ENCODE measurements at regions not wholly inside any gene's neighbourhood (a gene's known extent, or its start where the extent isn't known, plus 50 kb on each side); places are given as distances from the start of the nearest gene placed in this dataset.
"Not testable (repeated sequence)": the region's sequence is repeated elsewhere in the genome, so short reads cannot be mapped to it uniquely, and the experiment has no call there.

DNA sequence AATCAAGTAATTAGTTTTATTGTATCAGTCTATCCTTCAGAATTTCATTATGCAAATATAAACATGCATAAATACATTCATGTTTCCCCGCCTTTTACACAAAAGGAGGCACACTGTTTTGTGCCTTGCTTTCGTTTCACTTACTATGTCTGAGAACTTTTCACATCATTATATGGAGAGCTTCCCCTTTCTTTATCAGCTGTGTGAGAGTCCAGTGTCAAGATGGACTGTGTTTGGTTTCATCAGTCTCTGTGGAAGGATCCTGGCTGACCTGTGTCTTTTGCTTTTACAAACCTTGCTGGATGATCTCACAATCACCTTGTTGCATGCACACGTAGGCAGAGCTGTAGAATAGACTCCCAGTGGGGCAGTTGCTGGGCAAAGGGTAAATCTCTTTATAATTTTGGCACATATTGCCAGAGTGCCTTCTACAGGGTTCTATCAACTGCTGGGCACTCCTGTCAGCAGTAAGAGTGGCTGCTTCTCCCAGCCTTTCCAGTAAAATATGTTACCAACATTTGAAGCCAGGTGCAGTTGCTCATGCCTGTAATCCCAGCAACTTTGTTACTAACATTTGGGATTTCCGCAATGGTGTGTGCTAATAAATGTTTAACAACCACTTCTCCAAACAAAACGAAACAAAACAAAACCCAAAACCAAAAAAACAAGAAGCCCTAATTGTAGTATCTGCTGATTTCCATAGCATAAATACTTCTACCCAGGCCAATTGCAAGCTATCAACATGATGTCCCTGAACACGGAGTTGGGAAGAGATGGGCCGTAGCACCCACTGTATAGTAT, 270.0 kb upstream of the PLGLB1 start:
- H3K4me3 ChIP-seq (ENCODE audit: low read depth, low read length), result not testable (repeated sequence)

DNA sequence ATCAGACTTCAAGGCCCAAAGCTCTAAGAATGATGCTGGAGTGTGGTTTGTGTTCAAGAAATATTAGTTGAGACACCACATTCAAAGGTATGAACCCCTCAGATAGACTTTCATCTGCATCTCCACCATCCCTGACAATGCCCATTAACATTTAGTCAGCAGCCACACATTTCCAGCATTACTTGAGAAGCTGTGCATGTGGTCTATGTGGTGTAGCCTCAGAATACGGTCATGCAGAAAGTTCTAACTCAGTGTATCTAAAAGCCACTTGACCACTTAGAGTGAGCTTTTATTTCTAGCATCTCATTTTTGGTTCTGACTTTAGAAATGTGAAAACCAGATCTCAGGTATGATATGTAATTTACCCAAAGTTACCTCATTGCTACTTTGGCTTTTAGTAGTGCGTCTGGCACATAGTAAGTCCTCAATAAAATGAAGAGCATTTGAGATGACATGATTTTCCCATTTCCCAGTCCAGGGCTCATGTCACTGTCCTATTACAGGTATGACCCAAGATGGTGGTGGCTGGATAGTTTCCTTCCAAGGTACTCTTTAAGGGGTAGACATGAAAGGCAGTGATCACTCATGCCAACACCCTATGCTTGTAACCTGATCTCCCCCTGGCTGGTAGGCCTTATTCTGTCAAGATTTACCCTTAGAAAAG, 272.4 kb upstream of the PLGLB1 start:
- H3K4me3 ChIP-seq (ENCODE audit: low read depth, low read length), result not testable (repeated sequence)

GRCh38 chr2:87295135-87295534, 273.5 kb upstream of the PLGLB1 start:
- not testable (repeated sequence) for H3K4me3 ChIP-seq (ENCODE audit: low read depth, low read length)

DNA sequence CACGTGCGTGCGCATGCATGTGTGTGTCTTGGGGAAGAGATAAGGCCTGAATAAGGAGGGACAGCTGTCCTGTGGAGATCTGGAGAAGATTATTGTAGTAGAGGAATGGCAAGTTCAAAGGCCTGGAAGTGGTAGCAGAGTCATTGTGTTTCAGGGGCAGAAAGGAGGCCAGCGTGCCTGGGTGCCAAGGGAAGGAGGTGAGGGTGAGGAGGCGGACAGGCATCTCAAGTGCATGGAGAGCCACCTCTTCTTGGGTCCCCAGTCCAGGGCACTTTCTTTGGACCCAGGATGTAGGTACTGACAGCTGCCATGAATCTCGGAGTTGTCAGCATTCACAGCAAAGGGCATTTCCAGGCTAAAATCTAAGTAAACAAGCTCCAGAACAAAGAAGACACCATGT, 279.7 kb upstream of the PLGLB1 start:
- H3K4me3 ChIP-seq (ENCODE audit: low read depth, low read length), result not testable (repeated sequence)

GRCh38 chr2:87301871-87302270, 280.2 kb upstream of the PLGLB1 start:
- not testable (repeated sequence) for H3K4me3 ChIP-seq (ENCODE audit: low read depth, low read length)

DNA sequence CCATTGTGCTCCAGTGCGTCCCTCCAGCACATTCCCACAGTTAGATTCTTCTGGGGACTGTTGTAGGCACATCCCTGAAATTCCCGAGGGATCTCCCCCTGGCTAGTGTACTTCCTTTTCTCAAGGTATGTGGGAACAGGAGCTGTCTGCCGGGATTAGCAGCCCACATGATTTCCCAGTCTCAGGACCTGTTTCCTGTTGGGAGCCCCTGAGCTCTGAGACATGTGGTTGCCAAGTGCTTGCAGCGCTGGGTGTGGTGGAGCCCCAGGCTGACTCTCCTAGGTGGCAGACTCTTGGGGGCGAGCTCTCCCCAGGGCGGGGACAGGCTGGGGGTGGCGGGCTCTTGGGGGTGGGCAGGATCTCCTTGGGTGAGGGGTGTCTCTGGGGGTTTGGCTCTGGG, 287.0 kb upstream of the PLGLB1 start:
- H3K4me3 ChIP-seq (ENCODE audit: low read depth, low read length), result not testable (repeated sequence)

- not testable (repeated sequence) for H3K4me3 ChIP-seq (ENCODE audit: low read depth, low read length)
These were observed 288.1 kb upstream of the PLGLB1 start for GRCh38 chr2:87309785-87310184.

- not testable (repeated sequence) for H3K4me3 ChIP-seq (ENCODE audit: low read depth, low read length)
These were observed 290.3 kb upstream of the PLGLB1 start for GRCh38 chr2:87311896-87312441.

DNA sequence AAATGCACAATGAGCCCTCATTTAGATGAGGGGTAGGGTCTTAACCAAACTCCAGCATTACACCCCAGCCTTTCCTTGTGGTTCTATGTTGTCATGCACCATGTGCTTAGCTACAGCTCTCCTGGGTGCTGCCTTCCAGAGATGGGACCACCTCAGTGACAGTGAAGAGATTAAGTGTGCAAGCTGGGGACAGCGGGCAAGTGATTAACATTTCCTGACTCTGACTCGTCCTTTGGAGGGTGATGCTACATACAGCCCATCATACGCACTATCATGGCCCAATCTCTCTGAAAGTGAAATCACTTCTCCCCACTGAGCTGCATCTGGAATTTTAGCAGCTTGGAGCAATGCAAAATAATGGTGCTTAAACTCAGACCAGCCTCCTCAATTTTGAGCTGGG, 293.0 kb upstream of the PLGLB1 start:
- not testable (repeated sequence) for H3K4me3 ChIP-seq (ENCODE audit: low read depth, low read length)

DNA sequence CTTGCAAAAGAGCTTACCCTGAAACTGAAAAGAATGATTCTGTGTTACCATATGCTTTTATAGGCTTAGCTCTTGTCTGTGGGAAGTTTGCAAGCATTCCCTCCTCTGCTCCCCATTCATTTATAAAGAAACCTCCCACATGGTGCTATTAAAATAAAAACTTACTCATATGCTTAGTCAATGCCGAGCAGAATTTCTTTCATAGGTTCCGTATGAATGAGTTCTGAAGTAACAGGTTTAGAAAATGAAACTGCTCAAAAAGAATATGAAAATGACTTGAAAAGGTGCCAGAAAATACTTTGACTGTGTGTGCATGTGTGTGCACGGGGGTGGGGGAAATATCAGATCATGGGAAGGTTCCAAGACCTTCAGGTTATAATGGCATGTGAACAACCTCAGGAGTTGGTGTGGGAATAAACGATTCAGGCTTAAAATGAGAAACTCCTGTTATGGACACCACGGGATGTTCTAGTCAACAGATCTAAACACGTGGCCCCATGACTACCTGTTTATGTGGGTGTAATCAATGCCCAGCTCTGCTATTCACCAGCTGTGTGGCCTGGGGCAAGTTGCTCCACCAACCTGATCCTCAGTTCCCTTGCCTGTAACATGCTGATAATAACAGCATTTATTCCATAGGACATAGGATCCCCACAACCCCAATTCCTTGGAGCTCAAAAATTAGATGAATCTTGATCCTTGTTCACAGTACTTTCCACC, 293.7 kb upstream of the PLGLB1 start:
- H3K4me3 ChIP-seq (ENCODE audit: low read depth, low read length), result not testable (repeated sequence)

GRCh38 chr2:87317193-87317592, 295.5 kb upstream of the PLGLB1 start:
- H3K4me3 ChIP-seq (ENCODE audit: low read depth, low read length), result not testable (repeated sequence)

GRCh38 chr2:87318814-87319491, 297.3 kb upstream of the PLGLB1 start:
- not testable (repeated sequence) for H3K4me3 ChIP-seq (ENCODE audit: low read depth, low read length)

GRCh38 chr2:87319705-87320104, 298.1 kb upstream of the PLGLB1 start:
- not testable (repeated sequence) for H3K4me3 ChIP-seq (ENCODE audit: low read depth, low read length)

GRCh38 chr2:87321201-87321600, 299.6 kb upstream of the PLGLB1 start:
- H3K4me3 ChIP-seq (ENCODE audit: low read depth, low read length), result not testable (repeated sequence)

DNA sequence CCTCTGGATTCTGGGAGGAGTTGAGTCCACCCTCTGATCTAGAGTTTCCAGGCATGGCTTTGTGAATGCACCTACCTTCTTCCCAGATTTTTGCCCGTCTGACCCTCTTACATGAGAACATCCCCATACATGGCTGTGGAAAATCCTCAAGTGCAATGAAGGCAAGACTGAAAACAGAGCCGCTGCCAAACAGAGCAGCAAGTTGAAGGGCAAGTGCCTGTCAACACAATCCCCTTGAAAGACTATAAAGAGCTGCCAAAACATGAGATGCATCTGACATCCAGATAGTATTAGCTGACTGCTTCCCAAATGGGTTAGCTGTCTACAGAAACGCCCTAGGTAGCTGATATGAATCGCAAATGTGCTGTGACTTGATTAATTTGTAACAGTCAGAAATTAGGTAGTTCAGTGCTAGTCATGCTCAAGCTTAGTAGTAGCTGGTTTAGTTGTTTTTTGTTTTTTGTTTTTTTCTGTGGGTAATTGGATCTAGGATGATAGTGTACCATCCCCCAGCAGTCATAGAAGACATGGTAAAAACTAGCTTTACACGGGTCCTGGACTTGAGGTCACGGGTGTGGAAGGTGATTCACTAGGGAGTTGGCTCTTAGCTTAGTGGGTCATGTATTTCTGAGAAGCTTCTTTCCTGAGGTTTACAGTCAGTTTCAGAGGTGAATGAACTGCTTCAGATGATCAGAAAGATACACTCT, 302.8 kb upstream of the PLGLB1 start:
- H3K4me3 ChIP-seq (ENCODE audit: low read depth, low read length), result not testable (repeated sequence)

- H3K4me3 ChIP-seq (ENCODE audit: low read depth, low read length), result not testable (repeated sequence)
These were observed 303.6 kb upstream of the PLGLB1 start for GRCh38 chr2:87325042-87325910.

GRCh38 chr2:87325911-87326294, 304.3 kb upstream of the PLGLB1 start:
- not testable (repeated sequence) for H3K4me3 ChIP-seq (ENCODE audit: low read depth, low read length)

DNA sequence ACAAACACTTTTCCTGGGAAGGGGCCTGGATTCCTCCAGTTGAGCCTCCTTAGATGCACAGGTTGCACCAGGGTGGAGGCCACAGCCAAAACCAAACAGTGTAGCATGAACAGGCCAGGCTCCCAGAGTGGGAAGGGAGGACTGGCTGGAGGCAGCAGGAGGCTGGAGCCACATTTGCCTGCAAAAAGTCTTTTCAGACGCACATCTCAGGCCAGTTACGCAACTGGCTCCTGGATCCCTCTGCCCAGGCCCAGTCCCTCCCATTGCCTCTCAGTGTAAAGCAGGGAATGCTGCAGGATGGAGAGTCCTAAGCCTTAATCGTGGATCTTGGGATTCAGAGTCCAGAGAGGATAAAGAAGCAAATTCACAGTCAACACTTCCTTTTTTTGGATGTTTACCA, 305.1 kb upstream of the PLGLB1 start:
- H3K4me3 ChIP-seq (ENCODE audit: low read depth, low read length), result not testable (repeated sequence)

Data from GM12875 (cell line).